BJ (cell line): ENCODE measurements at regions not wholly inside any gene's neighbourhood (a gene's known extent, or its start where the extent isn't known, plus 50 kb on each side); places are given as distances from the start of the nearest gene placed in this dataset.

Experiments
- CTCF ChIA-PET: fragments of 350-600 bp; formaldehyde crosslinking; extraction: SDS; loops from one replicate; lab custom pipeline; 2021; ENCODE audit warnings: antibody characterized with exemption, inconsistent platforms; lab: Yijun Ruan, JAX
- POLR2A ChIA-PET: fragments of 300-600 bp; sonication (Branson Sonifier 250); formaldehyde crosslinking; extraction: SDS; loops from one replicate; lab custom pipeline; 2021; ENCODE audit warnings: antibody characterized with exemption; lab: Charles Lee
- DNase-seq: peaks from one replicate; pipeline ENCODE4 v3.0.0-alpha.2; 2011; ENCODE audit warnings: low read depth
- H3K27me3 ChIP-seq: 2 replicates; pipeline ENCODE4 v1.6.0; 2011; ENCODE audit warnings: low read length; ENCODE audit not compliant: control insufficient read depth, insufficient read depth
- H3K36me3 ChIP-seq: 2 replicates; pipeline ENCODE4 v1.5.1; 2011; ENCODE audit warnings: low read length; ENCODE audit not compliant: control insufficient read depth, insufficient read depth
- H3K4me3 ChIP-seq: 2 replicates; pipeline ENCODE4 v1.5.1; 2011; ENCODE audit warnings: low read depth, mild to moderate bottlenecking, control low read depth, low read length
- CTCF ChIP-seq: IDR thresholded peaks from 2 replicates; pipeline ENCODE4 v1.5.1; 2011; ENCODE audit warnings: low read depth, mild to moderate bottlenecking, control low read depth, inconsistent platforms, low read length, moderate library complexity; ENCODE audit not compliant: insufficient read depth

DNA sequence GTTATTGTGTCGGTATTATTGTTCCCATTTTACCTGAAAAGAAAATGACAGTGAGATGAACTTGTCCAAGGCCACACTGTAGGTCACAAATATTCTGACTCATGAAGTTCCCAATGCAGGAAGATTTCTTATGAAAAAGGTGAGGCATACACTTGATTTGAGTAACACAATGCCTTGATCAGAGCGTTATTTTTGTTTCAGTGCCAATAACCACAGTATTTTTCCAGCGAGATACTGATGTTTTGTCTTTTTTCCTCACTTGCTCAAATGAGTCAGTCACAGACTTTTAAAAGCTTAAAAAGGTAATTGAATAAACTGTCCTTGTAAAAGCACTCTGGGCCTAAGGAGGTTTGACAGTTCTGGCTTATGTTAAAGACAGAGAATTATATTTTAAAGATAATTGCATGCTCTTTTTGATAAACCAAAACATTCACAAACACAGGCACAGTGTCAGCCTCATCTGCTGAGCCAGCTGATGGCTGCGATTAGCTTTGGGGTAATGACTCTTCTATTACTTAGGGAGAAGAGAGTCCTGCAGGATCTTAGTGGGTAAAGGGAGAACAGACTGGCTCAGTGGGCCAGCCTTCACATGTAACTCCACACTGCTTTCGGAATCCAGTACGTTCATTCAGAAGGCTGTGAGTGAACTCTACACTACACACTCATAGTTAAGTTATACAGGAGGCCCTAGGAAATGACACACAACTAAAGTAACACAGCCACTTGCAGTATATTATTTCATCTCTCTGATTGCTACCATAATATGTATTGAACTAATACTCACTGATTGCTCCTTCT, 165.5 kb upstream of the CD180 start:
- ChIA-PET CTCF (interaction anchor here (0.7 kb wide), 1 partner anchor 108 kb away, joined by 3 read pairs; no protein-coding TSS in a partner anchor), POLR2A (no interaction called here)
- Histone ChIP-seq H3K4me3 (no peak overlapping the region), H3K36me3 (no peaks in the 10 kb centered on the region), H3K27me3 (no peaks in the 10 kb centered on the region)
- TF ChIP-seq CTCF, result no peak
- DNase-seq, result no peak

- POLR2A ChIA-PET, result no interaction called here
- no peak overlapping the region for H3K4me3 ChIP-seq
- TF ChIP-seq CTCF, result no peak
- CTCF ChIA-PET, result no interaction called here
- H3K27me3 ChIP-seq, result no peaks in the 10 kb centered on the region
- no peaks in the 10 kb centered on the region for H3K36me3 ChIP-seq
- DNase-seq, result no peak
Measured at GRCh38 chr5:67360047-67360446, 163.4 kb upstream of the CD180 start.

- ChIA-PET POLR2A (no interaction called here), CTCF (no interaction called here)
- no peaks in the 10 kb centered on the region for H3K27me3 ChIP-seq
- no peak for TF ChIP-seq CTCF
- H3K4me3 ChIP-seq, result no peak overlapping the region
- no peak for DNase-seq
- H3K36me3 ChIP-seq, result no peaks in the 10 kb centered on the region
Measured at GRCh38 chr5:67358186-67358585, 161.6 kb upstream of the CD180 start.

DNA sequence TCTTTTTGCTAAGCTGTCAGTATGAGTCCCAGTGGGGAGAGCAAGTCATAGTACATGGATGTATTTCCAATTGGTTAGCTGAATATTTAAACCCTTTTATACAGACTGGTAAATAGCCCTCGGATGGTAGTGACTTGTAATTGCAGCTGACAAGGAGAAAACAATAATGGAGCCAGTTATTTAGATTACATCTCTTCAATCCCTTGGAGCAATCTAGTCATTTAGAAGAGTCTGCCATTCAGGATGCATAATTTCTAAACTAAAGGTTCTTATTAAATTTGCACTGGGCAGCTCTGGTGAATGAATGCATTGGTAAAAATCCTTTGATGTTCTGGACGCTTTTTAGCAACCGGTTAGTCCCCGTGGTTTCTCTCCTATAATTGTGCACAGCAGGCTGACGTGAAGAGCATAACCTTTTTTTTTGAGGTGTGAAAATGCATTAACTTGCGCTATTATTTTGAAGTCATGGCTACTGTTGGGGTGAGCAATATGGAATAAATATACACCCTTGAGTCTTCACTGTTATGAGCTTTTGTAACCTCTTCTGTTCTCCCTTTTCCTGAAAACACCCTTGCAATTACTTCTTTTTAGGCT, 158.6 kb upstream of the CD180 start:
- DNase-seq, result no peak
- Histone ChIP-seq H3K27me3 (no peaks in the 10 kb centered on the region), H3K36me3 (no peaks in the 10 kb centered on the region), H3K4me3 (no peak overlapping the region)
- no peak for TF ChIP-seq CTCF
- CTCF ChIA-PET, result interaction anchor here (1.0 to 1.3 kb wide), 2 partner anchors 9 to 33 kb away, joined by 3 to 4 read pairs; no protein-coding TSS in a partner anchor
- POLR2A ChIA-PET, result no interaction called here
